Stimulated activated naive B cell treated with anti-CD40 and anti-IgM and Interleukin-4, amounts not matched to agents 10 μg/mL and 1 μg/mL and 100 μg/mL, for 72 hours (primary cell): ENCODE measurements at regions not wholly inside any gene's neighbourhood (a gene's known extent, or its start where the extent isn't known, plus 50 kb on each side); places are given as distances from the start of the nearest gene placed in this dataset.

Experiments used
- ATAC-seq, 2 donors: fragments of 150-1000 bp; cut with Tn5 transposase; replicated peaks; 2 replicates each; pipeline ENCODE4 v1.10.0; 2021; ENCODE audit warnings: moderate library complexity in 1 of 2
- DNase-seq: peaks from one replicate; pipeline ENCODE4 v3.0.0; 2021
- H3K27ac Mint-ChIP-seq: one replicate; pipeline ENCODE4 v1.8.0; 2022; ENCODE audit warnings: mild to moderate bottlenecking, mixed read lengths
- H3K27me3 Mint-ChIP-seq, 2 donors: one replicate each; pipeline ENCODE4 v1.8.0; 2022; ENCODE audit warnings: mixed read lengths in 2 of 2
- H3K36me3 Mint-ChIP-seq, 2 donors: one replicate each; pipeline ENCODE4 v1.8.0; 2022; ENCODE audit warnings: mixed read lengths in 2 of 2, mild to moderate bottlenecking in 1 of 2
- H3K4me1 Mint-ChIP-seq, 2 donors: one replicate each; pipeline ENCODE4 v1.8.0; 2022; ENCODE audit warnings: mixed read lengths in 2 of 2, mild to moderate bottlenecking in 1 of 2
- H3K4me3 Mint-ChIP-seq, 2 donors: one replicate each; pipeline ENCODE4 v1.8.0; 2022; ENCODE audit warnings: mild to moderate bottlenecking in 2 of 2, mixed read lengths in 2 of 2, moderate library complexity in 1 of 2
- H3K9me3 Mint-ChIP-seq, 2 donors: one replicate each; pipeline ENCODE4 v1.8.0; 2022; ENCODE audit warnings: mixed read lengths in 2 of 2, mild to moderate bottlenecking in 1 of 2

- Mint-ChIP-seq H3K4me1 (no peaks in the 10 kb centered on the region), H3K9me3 (peaks cover 3 to 8% of the 10 kb centered on the region in 2 donors), H3K27me3 (no peaks in the 10 kb centered on the region), H3K4me3 (no peak overlapping the region), H3K27ac (no peak overlapping the region), H3K36me3 (no peaks in the 10 kb centered on the region)
- no peak for ATAC-seq
- DNase-seq = no peak
Observed at GRCh38 chr5:8892926-8893325, 652.9 kb downstream of the SEMA5A start.

DNA sequence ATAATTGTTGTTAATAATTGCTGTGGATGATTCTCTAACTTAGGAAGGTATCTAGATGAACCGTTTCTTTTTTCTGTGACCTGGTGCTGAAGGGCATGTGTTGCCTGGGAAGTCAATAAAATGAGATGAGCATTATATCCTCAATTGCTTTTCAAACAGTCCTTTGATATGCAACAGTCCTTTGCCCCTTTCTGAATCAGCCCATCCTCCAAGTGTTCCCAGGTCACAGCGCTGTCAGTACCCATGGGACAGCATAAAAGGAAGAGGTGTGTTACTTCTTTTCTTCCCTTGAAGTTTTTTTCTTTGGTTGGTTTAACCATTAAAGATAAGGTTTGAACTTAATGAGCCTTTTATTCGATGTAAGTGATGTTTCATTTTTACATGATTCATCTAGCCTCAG is 651.8 kb downstream of the SEMA5A start:
- H3K9me3 Mint-ChIP-seq = peaks cover 3 to 8% of the 10 kb centered on the region in 2 donors
- no peak for ATAC-seq
- no peaks in the 10 kb centered on the region for H3K36me3 Mint-ChIP-seq
- no peak for DNase-seq
- H3K4me3 Mint-ChIP-seq = no peak overlapping the region
- H3K27me3 Mint-ChIP-seq = no peaks in the 10 kb centered on the region
- H3K4me1 Mint-ChIP-seq = no peaks in the 10 kb centered on the region
- no peak overlapping the region for H3K27ac Mint-ChIP-seq

DNA sequence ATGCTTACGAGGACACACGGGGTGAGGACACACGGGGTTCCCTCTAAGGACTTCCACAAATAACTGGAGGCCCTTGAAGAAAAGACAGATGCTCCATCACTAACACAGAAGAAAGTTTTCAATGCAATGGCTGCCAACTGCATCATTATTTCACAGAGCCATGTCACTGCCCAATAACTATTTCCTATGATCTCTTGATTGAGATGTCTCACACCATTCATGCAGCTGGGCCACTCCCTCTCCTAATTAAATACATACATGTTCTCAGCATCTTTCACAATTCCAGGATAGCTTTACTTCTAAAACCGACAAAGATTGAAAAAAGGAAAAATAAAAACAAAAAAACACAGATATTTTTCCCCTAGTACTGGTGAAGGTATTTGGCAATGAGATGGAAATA is 650.8 kb downstream of the SEMA5A start:
- no peaks in the 10 kb centered on the region for H3K27me3 Mint-ChIP-seq
- ATAC-seq = no peak

GRCh38 chr5:8895599-8895998 is 650.3 kb downstream of the SEMA5A start:
- Mint-ChIP-seq H3K4me3 (no peak overlapping the region), H3K36me3 (no peaks in the 10 kb centered on the region), H3K27ac (no peak overlapping the region), H3K27me3 (no peaks in the 10 kb centered on the region), H3K9me3 (peaks cover 3 to 8% of the 10 kb centered on the region in 2 donors), H3K4me1 (no peaks in the 10 kb centered on the region)
- no peak for ATAC-seq
- DNase-seq = no peak

More for the DNA sequence above, 650.8 kb downstream of the SEMA5A start:
- H3K4me1 Mint-ChIP-seq = no peaks in the 10 kb centered on the region
- no peaks in the 10 kb centered on the region for H3K36me3 Mint-ChIP-seq
- peaks cover 3 to 8% of the 10 kb centered on the region in 2 donors for H3K9me3 Mint-ChIP-seq
- no peak for DNase-seq
- H3K27ac Mint-ChIP-seq = no peak overlapping the region
- no peak overlapping the region for H3K4me3 Mint-ChIP-seq

DNA sequence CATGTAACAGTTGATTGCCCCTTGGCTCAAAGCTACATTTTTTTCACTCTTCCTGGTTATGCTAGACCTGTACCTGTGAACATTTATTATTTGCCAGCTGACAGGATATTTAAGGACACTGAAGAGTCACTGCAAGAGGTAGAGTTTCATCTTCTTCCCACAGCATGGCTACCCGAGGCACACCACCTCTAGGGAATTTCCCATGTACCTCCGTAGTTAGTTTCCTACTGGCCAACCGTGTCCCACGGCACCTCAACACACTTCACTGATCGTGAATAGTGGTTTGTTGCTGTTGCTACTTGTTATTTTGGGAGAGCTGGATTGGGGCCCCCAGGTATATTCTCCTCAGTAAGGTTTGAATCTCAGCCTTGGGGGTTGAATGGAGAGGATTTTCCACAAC is 648.6 kb downstream of the SEMA5A start:
- DNase-seq (no peak), ATAC-seq (no peak)
- peaks cover 0 to 4% of the 10 kb centered on the region in 2 donors for H3K9me3 Mint-ChIP-seq
- no peaks in the 10 kb centered on the region for H3K4me1 Mint-ChIP-seq
- no peak overlapping the region for H3K27ac Mint-ChIP-seq
- H3K4me3 Mint-ChIP-seq = no peak overlapping the region
- H3K36me3 Mint-ChIP-seq = no peaks in the 10 kb centered on the region
- no peaks in the 10 kb centered on the region for H3K27me3 Mint-ChIP-seq

- ATAC-seq = no peak
- Mint-ChIP-seq H3K4me3 (no peak overlapping the region), H3K4me1 (no peaks in the 10 kb centered on the region), H3K27ac (no peak overlapping the region), H3K36me3 (no peaks in the 10 kb centered on the region), H3K9me3 (peaks cover 0 to 6% of the 10 kb centered on the region in 2 donors), H3K27me3 (no peaks in the 10 kb centered on the region)
- no peak for DNase-seq
Observed at GRCh38 chr5:8905021-8905420, 640.9 kb downstream of the SEMA5A start.

- Mint-ChIP-seq H3K27ac (no peak overlapping the region), H3K4me3 (no peak overlapping the region), H3K9me3 (peaks cover 0 to 7% of the 10 kb centered on the region in 2 donors), H3K36me3 (no peaks in the 10 kb centered on the region), H3K27me3 (no peaks in the 10 kb centered on the region), H3K4me1 (no peaks in the 10 kb centered on the region)
- DNase-seq (no peak), ATAC-seq (no peak)
Observed at GRCh38 chr5:8906303-8906967, 639.4 kb downstream of the SEMA5A start.

DNA sequence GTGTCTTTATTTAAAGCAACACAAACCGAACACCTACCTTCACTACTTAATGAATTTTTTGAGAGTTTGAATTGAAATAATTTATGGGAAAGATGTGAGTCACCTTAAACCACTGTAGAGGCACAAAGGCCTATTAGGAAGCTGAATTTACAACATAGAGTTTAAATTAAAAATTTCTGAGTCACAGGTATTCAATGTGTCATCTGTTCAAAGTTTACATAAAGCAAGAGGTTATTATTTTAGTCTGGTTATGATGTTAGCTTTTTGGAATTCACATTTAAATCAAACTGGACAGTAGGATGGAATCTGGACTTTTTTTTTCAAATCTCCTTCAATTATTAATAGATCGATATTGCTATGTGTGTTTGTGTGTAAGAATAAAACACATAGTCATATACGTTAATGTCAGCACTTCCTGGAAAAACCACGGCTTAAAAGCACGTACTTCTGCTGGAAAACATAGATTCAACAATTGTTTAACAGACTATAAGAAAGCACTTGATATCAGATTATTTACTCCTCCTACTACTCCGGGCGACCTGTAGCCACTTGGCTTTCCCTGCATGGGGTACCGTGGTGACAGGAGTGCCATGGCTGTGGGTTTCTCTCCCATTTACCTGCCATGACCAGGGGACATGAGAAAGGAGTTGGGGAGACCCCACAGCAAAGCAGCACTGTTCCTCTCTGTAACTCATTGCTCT is 638.6 kb downstream of the SEMA5A start:
- no peak overlapping the region for H3K27ac Mint-ChIP-seq
- no peak overlapping the region for H3K4me3 Mint-ChIP-seq
- peaks cover 0 to 7% of the 10 kb centered on the region in 2 donors for H3K9me3 Mint-ChIP-seq
- ATAC-seq = no peak
- H3K36me3 Mint-ChIP-seq = no peaks in the 10 kb centered on the region
- no peaks in the 10 kb centered on the region for H3K4me1 Mint-ChIP-seq
- no peak for DNase-seq
- H3K27me3 Mint-ChIP-seq = no peaks in the 10 kb centered on the region

DNA sequence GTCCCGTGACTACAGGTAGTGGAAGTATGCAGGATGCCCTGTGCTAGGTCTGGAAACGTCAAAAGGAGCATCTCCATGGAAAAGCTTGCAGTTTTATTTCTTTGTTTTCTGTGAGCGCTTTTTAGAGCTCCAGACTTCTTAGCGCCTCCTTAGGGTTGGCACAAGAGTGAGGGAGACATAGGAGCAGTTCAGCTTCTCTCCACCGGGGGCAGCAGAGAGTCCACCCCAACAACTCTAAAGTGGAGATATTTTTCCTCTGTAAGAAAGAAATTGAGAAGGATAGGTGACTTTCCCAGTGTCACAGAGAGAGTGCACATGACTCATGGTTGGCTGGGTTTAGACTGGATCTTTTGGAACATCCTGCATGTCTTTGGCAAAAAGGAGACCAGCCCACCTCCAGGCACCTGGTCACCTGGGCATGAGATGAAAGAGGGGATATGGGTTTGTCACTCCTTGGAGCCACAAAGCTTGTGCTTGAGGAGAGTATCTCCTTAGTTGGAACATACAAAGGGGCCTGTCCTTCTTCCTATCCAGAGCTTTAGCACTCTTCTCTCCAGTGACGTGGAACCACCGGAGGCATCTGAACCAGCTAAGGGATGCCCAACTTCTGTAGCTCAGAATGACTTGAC is 637.7 kb downstream of the SEMA5A start:
- DNase-seq (peak; percentile 2), ATAC-seq (peak; percentile 50 to 62)
- Mint-ChIP-seq H3K4me3 (no peak overlapping the region), H3K9me3 (peaks cover 0 to 7% of the 10 kb centered on the region in 2 donors), H3K4me1 (no peaks in the 10 kb centered on the region), H3K36me3 (no peaks in the 10 kb centered on the region), H3K27ac (no peak overlapping the region), H3K27me3 (no peaks in the 10 kb centered on the region)

GRCh38 chr5:8912106-8912505 is 633.8 kb downstream of the SEMA5A start:
- H3K27ac Mint-ChIP-seq = no peak overlapping the region
- no peaks in the 10 kb centered on the region for H3K4me1 Mint-ChIP-seq
- H3K4me3 Mint-ChIP-seq = no peak overlapping the region
- H3K36me3 Mint-ChIP-seq = no peaks in the 10 kb centered on the region
- ATAC-seq = no peak
- H3K9me3 Mint-ChIP-seq = peaks cover 7 to 8% of the 10 kb centered on the region in 2 donors
- H3K27me3 Mint-ChIP-seq = no peaks in the 10 kb centered on the region
- no peak for DNase-seq

- DNase-seq = no peak
- peaks cover 0 to 6% of the 10 kb centered on the region in 2 donors for H3K27me3 Mint-ChIP-seq
Observed at GRCh38 chr5:8913522-8913921, 632.4 kb downstream of the SEMA5A start.

DNA sequence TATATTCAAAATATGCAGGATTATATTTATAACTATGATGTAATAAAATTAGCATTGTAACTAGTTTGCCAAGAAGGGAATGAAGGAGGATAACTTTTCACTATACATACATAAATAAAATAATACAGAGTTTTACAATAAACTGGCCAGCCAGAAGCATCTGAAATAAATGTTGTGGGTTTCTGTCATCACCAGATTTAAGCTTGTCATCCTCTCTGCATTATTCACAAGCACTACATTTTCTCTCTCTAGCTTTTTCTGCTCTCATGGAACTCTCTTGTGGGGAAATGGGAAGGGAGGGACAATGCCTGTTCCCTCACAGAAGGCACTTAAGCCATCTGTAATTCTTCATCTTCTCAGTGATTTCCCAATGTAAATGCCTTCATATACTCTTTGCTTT is 626.8 kb downstream of the SEMA5A start:
- no peak for ATAC-seq
- no peaks in the 10 kb centered on the region for H3K4me1 Mint-ChIP-seq
- H3K27ac Mint-ChIP-seq = no peak overlapping the region
- peaks cover 0 to 6% of the 10 kb centered on the region in 2 donors for H3K27me3 Mint-ChIP-seq
- no peak overlapping the region for H3K4me3 Mint-ChIP-seq
- peaks cover 9 to 11% of the 10 kb centered on the region in 2 donors for H3K9me3 Mint-ChIP-seq
- H3K36me3 Mint-ChIP-seq = no peaks in the 10 kb centered on the region
- DNase-seq = no peak

More at GRCh38 chr5:8913522-8913921, 632.4 kb downstream of the SEMA5A start:
- ATAC-seq = no peak
- Mint-ChIP-seq H3K9me3 (peaks cover 10 to 11% of the 10 kb centered on the region in 2 donors), H3K27ac (no peak overlapping the region), H3K4me1 (no peaks in the 10 kb centered on the region), H3K36me3 (no peaks in the 10 kb centered on the region), H3K4me3 (no peak overlapping the region)

DNA sequence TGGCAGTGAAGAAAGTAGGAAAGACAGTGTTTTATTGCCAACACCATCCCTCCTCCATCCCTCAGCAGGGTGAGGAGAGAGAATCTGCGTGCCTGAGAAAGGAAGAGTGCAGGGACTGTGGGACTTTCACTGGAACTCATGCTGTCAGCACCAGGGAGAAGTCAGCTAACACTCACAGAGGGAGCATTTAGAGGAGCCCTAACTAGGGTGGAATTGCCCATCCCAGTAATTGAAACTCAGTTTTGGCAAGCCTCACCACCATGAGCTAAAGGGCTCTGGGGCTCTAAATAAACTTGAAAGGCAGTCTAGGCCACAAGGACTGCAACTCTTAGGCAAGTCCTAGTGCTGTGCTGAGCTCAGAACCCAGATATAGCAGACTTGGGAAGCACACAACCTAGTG is 622.3 kb downstream of the SEMA5A start:
- no peak for ATAC-seq
- Mint-ChIP-seq H3K4me1 (no peaks in the 10 kb centered on the region), H3K9me3 (peaks cover 6 to 9% of the 10 kb centered on the region in 2 donors), H3K27ac (no peak overlapping the region), H3K36me3 (no peaks in the 10 kb centered on the region), H3K27me3 (no peaks in the 10 kb centered on the region), H3K4me3 (no peak overlapping the region)
- DNase-seq = no peak

- no peaks in the 10 kb centered on the region for H3K27me3 Mint-ChIP-seq
- DNase-seq (no peak), ATAC-seq (no peak)
- no peak overlapping the region for H3K27ac Mint-ChIP-seq
- H3K4me1 Mint-ChIP-seq = no peaks in the 10 kb centered on the region
- H3K9me3 Mint-ChIP-seq = peaks cover 5 to 7% of the 10 kb centered on the region in 2 donors
- H3K36me3 Mint-ChIP-seq = no peaks in the 10 kb centered on the region
- H3K4me3 Mint-ChIP-seq = no peak overlapping the region
Observed at GRCh38 chr5:8924054-8924793, 621.7 kb downstream of the SEMA5A start.
